Retinal pigment epithelial cell (primary cell): ENCODE measurements at regions not wholly inside any gene's neighbourhood (a gene's known extent, or its start where the extent isn't known, plus 50 kb on each side); places are given as distances from the start of the nearest gene placed in this dataset.

Experiments used
- DNase-seq: peaks from one replicate; pipeline ENCODE4 v3.0.0-alpha.2; 2010; ENCODE audit warnings: low read depth
- H3K4me3 ChIP-seq: 2 replicates; pipeline ENCODE4 v1.5.1; 2011; ENCODE audit warnings: mild to moderate bottlenecking, low read length, control low read depth, moderate library complexity
- CTCF ChIP-seq: conservative IDR thresholded peaks from 2 replicates; pipeline ENCODE4 v1.5.1; 2011; ENCODE audit warnings: low read depth, low read length, control low read depth, inconsistent platforms

- TF ChIP-seq CTCF = no peak
- no peak for DNase-seq
Observed at GRCh38 chr13:73411067-73411809, 352.4 kb downstream of the KLF5 start.

GRCh38 chr13:73406454-73406853 lies 347.6 kb downstream of the KLF5 start:
- DNase-seq = no peak
- no peak overlapping the region for H3K4me3 ChIP-seq
- no peak for TF ChIP-seq CTCF

More at GRCh38 chr13:73411067-73411809, 352.4 kb downstream of the KLF5 start:
- no peak overlapping the region for H3K4me3 ChIP-seq

GRCh38 chr13:73404581-73404980 lies 345.8 kb downstream of the KLF5 start:
- DNase-seq = no peak
- H3K4me3 ChIP-seq = no peak overlapping the region
- TF ChIP-seq CTCF = no peak

GRCh38 chr13:73403355-73404120 lies 344.7 kb downstream of the KLF5 start:
- H3K4me3 ChIP-seq = no peak overlapping the region
- TF ChIP-seq CTCF = no peak
- no peak for DNase-seq

GRCh38 chr13:73401769-73402168 lies 343.0 kb downstream of the KLF5 start:
- DNase-seq = no peak
- H3K4me3 ChIP-seq = no peak overlapping the region
- TF ChIP-seq CTCF = peak; percentile 16

GRCh38 chr13:73399347-73400216 lies 340.8 kb downstream of the KLF5 start:
- H3K4me3 ChIP-seq = no peak overlapping the region
- no peak for DNase-seq
- TF ChIP-seq CTCF = no peak
